ENCODE measurements at regions not wholly inside any gene's neighbourhood (a gene's known extent, or its start where the extent isn't known, plus 50 kb on each side); places are given as distances from the start of the nearest gene placed in this dataset.
"Not testable (repeated sequence)": the region's sequence is repeated elsewhere in the genome, so short reads cannot be mapped to it uniquely, and the experiment has no call there.

DNA sequence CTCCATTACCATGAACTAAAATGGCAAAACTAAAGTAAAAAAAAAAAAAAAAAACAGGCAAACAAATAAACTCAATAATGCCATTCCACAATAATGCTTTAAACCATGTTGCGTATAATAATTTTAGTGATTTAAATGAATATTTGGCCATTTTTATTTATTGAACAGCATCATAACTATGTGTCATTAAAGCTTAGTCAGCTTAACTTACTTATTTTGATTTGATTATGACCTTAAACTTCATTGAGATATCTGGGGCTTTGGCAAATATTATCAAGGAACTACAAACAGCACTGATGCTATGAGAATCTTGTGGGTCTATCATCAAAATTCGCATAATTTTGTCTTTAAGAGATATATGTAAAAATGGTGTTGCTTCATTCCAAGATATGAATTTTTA lies 1610.3 kb upstream of the NUDT12 start:
- DNase-seq (ENCODE audit: low spot score): no peak

DNA sequence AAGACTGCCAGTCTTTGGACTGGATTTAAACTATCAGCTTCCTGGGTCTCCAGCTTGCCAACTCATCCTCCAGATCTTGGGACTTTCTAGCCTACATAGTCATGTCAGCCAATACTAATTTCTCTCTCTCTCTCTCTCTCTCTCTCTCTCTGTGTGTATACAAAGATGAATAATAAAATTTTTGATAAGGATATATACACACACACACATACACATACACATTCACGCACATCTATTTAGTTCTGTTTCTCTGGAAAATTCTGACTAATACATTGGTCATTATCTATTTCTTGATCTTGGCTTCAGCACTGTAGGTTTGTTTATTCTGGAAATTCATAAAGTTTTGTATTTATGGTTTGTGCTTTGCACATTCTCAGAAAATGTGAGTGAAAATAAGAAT lies 1606.2 kb upstream of the NUDT12 start:
- no peak for DNase-seq (ENCODE audit: low spot score)

- DNase-seq (ENCODE audit: low spot score): no peak
Measured at GRCh38 chr5:105167092-105167491, 1604.5 kb upstream of the NUDT12 start.

DNA sequence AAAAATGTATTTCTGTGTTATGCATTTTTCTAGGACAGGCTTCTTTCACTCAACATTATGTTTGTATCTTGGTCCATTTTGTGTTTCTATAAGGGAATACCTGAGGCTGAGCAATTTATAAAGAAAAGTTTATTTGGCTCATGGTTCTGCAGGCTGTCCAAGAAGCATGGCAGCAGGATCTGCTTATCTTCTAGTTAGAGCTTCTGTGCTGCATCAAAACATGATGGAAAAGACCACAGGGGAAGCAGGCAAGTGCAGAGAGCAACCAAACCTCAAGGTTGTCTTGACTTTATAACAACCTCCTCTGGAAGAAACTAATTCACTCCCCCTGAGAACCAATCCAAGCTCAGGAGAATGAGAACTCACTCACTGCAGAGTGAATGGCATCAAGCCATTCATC lies 1601.0 kb upstream of the NUDT12 start:
- no peak for DNase-seq (ENCODE audit: low spot score)

DNA sequence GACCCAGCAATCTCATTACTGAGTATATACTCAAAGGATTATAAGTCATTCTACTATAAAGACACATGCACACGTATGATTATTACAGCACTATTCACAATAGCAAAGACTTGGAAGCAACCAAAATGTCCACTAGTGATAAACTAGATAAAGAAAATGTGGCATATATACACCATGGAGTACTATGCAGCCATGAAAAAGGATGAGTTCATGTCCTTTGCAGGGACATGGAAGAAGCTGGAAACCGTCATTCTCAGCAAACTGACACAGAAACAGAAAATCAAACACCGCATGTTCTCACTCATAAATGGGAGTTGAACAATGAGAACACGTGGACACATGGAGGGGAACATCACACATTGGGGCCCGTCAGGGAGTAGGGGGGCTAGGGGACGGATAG lies 1600.0 kb upstream of the NUDT12 start:
- not testable (repeated sequence) for DNase-seq (ENCODE audit: low spot score)

DNA sequence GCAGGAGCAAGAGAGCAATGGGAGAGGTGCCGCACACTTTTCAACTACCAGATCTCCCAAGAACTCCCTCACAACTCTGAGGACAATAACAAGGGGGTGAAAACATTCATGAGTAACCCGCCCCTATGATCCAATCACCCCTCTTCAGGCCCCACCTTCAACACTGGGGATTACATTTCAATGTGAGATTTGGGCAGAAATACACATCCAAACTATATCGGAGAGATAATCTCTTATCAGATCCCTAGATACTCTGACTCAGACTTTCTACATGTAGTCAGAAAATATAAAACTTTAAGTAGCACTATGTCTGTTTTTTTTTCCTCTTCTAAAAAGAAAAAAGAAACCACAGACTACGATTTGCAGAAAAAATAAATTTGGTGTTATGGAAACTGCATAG lies 1595.9 kb upstream of the NUDT12 start:
- DNase-seq (ENCODE audit: low spot score): no peak

GRCh38 chr5:105150323-105150722 lies 1587.7 kb upstream of the NUDT12 start:
- DNase-seq (ENCODE audit: low spot score): no peak

DNA sequence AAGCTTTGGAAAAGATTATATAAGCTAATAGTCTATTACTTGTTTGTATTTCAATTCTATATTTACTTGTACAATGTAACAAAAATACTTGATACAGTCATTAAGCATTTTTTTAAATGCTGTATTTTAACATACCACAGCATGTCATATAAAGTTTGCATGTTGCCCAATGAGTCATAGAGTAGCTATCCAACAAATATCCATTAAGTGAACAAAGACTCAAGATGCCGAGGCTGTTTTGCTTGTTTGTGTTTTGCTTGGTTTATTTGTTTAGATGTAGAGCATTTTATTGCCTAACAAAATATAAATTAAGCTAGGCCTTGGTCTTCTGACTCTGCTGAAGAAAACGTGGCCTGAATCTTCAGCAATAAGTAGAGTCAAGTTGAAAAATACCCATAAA lies 1584.3 kb upstream of the NUDT12 start:
- DNase-seq (ENCODE audit: low spot score): no peak

DNA sequence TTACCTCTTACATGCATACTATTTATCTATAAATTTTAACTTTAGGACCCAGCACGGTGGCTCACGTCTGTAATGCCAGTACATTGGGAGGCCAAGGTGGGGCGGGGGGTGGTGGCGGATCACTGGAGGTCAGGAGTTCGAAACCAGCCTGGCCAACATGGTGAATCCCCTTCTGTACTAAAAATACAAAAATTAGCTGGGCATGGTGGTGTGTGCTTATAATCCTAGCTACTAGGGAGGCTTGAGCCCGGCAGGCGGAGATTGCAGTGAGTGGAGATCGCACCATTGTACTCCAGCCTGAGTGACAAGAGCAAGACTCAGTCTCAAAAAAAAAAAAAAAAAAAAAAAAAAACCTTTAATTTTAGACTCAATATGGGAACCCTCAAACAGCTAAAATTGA lies 1582.6 kb upstream of the NUDT12 start:
- no peak for DNase-seq (ENCODE audit: low spot score)

DNA sequence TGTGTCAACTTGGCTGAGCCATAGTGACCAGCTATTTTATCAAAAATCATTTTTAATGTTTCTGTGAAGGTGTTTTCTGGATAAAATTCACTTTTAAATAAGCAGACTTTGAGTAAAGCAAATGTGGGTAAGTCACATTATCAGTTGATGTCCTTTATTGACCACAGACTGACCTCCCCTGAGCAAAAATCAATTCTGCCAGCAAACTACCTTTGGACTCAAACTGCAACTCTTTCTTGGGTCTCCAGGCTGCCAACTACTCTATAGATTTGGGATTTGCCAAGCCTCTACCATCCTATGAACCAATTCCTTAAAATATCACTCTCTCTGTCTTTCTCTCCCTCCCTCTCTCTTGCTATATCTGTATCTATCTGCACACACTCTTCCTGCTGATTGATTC lies 1571.7 kb upstream of the NUDT12 start:
- no peak for DNase-seq (ENCODE audit: low spot score)

DNA sequence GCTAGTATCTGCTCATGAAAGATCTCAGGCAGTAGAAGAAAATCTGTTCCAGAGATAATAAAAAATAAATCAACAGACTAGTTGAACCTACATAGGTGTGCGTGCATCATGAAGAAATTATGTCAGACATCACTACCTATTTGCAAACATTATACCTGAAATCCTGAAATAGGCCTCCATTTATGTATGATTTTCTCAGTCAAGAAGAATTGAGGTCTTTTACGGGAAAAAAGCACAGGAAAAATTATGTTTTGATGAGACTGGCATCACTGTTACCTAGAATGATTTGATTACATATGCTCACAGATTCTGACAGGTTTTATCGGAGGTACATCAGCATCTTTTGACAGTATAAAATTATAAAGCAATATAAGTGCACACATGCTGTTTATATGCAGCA lies 1570.5 kb upstream of the NUDT12 start:
- DNase-seq (ENCODE audit: low spot score): no peak

GRCh38 chr5:105132581-105132980 lies 1570.0 kb upstream of the NUDT12 start:
- DNase-seq (ENCODE audit: low spot score): no peak

GRCh38 chr5:105131045-105131444 lies 1568.5 kb upstream of the NUDT12 start:
- DNase-seq (ENCODE audit: low spot score): no peak

DNA sequence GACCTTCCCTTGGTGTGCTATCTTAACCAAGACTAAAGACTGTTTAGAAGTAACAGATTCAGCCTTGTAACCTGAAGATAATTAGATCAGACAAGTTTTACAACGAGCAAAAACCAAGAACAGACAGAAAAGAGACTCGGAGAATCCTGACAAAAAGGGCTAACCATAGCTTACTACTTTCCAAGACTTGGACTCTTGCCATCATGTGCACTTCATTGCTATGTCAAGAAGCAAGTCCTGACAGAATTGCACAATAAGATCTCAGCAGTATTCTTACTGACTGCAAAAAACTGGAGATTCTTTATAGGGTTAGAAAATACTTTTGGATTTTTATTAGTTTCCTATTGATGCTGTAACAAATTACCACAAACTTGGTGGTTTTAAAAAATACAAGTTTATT lies 1539.0 kb upstream of the NUDT12 start:
- no peak for DNase-seq (ENCODE audit: low spot score)

DNA sequence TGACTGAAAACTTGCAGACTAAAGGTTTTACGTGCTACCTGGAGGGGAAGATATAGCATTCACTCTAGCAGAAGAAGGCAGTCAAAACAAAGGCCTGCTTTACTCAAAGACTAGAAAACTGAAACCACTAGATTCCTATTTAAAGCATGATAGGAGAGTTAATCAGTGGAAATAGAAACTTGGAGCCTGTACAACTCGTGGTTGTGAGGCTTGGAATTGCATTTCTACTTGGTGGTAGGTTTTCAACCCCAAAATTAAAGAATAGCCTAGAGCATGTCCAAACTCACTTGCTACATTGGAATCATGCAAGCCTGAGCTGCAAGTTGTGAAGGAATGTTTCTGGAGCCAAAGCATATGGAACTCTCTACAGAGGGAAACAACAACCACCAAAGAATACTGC lies 1526.4 kb upstream of the NUDT12 start:
- no peak for DNase-seq (ENCODE audit: low spot score)

DNA sequence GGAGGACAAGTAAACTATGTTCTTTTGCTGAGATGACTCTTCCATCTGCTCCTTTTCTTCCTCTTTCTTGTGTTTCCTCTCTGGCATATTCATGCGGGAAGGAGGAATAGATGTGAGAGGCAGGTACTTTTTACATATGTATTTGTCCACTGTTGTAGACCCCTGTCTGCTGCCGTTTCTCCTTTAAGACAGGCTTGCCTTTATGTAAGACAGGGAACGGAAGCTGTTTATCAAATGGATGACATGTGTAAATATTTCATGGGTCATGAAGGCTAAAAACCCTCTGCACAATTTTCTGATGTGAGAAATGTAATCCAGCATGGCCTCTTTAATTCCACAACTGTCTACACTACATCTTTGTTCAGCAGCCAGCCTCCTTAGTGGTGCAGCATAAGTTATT lies 1525.5 kb upstream of the NUDT12 start:
- no peak for DNase-seq (ENCODE audit: low spot score)

DNA sequence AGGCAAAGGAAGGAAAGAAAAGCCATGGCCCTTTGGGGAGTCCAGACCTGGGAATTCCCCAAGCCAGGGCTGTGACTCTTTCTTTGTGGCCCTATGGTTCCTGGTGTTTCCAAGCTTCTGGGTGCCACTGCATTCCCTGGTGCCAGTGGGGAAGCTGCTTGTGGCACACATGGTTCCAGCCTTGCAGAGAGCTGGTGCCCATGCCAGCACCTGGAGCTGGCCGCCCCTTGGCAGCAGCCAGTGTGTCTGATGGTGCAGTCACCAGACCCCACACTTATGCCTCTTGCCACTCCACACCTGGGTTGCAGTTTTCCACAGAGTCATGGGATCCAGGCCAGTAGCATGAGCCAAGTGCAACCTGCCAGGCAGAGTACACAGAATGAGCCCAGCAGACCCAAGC lies 1495.3 kb upstream of the NUDT12 start:
- no peak for DNase-seq (ENCODE audit: low spot score)

- no peak for DNase-seq (ENCODE audit: low spot score)
Measured at GRCh38 chr5:105057001-105057436, 1494.4 kb upstream of the NUDT12 start.

GRCh38 chr5:105054406-105054805 lies 1491.8 kb upstream of the NUDT12 start:
- no peak for DNase-seq (ENCODE audit: low spot score)

- DNase-seq (ENCODE audit: low spot score): no peak
Measured at GRCh38 chr5:105042623-105043022, 1480.0 kb upstream of the NUDT12 start.

GRCh38 chr5:105036814-105037213 lies 1474.2 kb upstream of the NUDT12 start:
- not testable (repeated sequence) for DNase-seq (ENCODE audit: low spot score)

GRCh38 chr5:105034401-105034763 lies 1471.8 kb upstream of the NUDT12 start:
- no peak for DNase-seq (ENCODE audit: low spot score)

DNA sequence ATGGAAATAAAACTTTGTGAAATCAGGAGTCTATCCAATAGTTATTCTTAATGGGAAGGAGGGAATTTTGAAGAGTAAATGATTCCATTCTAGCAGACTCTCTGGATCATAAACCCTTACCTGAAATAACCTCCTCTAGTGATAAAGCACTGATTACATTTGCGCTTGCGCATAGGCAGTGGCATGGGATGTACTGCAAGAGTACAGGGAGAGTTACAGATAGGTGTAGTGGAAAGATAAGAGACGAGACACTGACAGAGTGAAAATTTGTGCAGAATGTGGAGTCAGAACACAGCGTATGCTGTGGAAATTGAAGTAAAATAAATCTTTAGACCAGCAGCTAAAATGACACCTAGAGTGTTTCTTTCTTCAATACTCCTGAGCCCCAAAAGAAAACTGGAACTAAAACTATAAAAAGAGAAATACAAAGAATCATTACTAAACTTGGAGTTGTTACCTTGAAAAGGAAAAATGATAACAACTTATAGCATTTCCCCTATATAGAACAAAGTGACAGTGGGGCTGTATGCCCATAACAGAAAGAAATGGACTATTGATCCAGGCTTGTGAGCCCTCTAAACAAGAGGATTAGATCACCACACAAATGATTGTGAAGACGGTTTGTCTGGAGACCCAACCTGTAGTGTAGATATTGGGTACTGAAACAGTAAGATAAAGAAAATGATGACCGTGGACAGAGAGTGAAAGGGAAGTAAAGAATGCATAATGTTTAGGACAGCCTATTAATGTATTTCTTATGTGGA lies 1471.2 kb upstream of the NUDT12 start:
- no peak for DNase-seq (ENCODE audit: low spot score)

GRCh38 chr5:105032917-105033316 lies 1470.3 kb upstream of the NUDT12 start:
- DNase-seq (ENCODE audit: low spot score): no peak

- no peak for DNase-seq (ENCODE audit: low spot score)
Measured at GRCh38 chr5:105030153-105030552, 1467.6 kb upstream of the NUDT12 start.
